Mucosa of descending colon (tissue), 3 donors: ENCODE measurements at regions not wholly inside any gene's neighbourhood (a gene's known extent, or its start where the extent isn't known, plus 50 kb on each side); places are given as distances from the start of the nearest gene placed in this dataset.

Source experiments
- ATAC-seq: fragments of 200-7000 bp; cut with Tn5 transposase; one replicate; pipeline ENCODE4 v1.9.1; 2020; ENCODE audit warnings: mild to moderate bottlenecking, moderate library complexity
- DNase-seq, 3 donors: peaks; one replicate each; pipeline ENCODE4 v3.0.0-alpha.2; 2020
- H3K36me3 ChIP-seq: fragments of 200-600 bp; one replicate; pipeline ENCODE4 v1.8.0; 2021; ENCODE audit warnings: low read depth, mild to moderate bottlenecking
- H3K4me1 ChIP-seq: fragments of 200-600 bp; one replicate; pipeline ENCODE4 v1.8.0; 2021; ENCODE audit warnings: low read depth, mild to moderate bottlenecking
- H3K4me3 ChIP-seq: fragments of 200-600 bp; one replicate; pipeline ENCODE4 v1.8.0; 2021; ENCODE audit warnings: mild to moderate bottlenecking
- H3K9me3 ChIP-seq: fragments of 200-600 bp; one replicate; pipeline ENCODE4 v1.8.0; 2021; ENCODE audit warnings: mild to moderate bottlenecking
- intact Hi-C, 2 donors: fragments of 100-400 bp; cut with DNase I in 1 of 2; cut with micrococcal nuclease in 1 of 2; formaldehyde crosslinking; loops; one replicate each; pipeline versions ENCODE4 v1.11.0 to v1.11.1; 2022; cut with DNase I, micrococcal nuclease
- TF ChIP-seq, protein P1 (sequence below): fragments of 200-600 bp; IDR thresholded peaks from one replicate; pipeline ENCODE4 v1.8.0; 2022; ENCODE audit warnings: antibody characterized with exemption, mild to moderate bottlenecking
- donor health status: DM: no; HTN: no; CAD: no; lungs with moderate emphysema.
- donor health status: DM: no; HTN: no; CAD: no.
- donor health status: DM: no; HTN: yes; CAD: no.

DNA sequence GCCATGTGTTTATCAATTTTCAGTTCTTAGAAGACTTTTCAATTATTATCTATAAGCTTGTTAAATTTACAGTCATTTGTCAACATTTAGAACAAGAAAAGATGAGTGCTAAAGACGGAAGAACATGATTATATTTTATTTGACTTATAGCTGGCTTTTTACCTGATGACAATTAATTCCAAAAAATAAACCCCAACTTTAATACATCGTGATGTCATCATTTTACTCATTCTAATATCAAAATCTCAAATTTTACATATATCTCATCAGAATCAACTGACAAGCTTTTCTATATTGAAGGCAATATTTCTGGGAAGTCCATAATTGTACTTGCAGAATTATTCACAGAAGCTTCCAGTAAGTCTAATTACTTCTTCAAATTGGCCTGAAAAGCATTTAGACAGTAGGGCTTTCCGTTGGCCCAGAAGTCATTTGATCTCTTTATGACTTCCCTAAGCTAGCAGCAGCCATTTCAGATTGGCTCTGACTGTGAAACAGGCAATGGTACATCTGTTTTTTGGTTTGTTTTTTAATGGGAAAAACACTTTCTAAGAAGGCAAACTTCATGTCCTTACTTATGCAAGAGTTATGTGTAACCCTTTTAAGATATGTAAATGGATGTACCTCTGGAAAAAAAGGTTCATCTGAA is 234.7 kb upstream of the PLSCR5 start:
- Histone ChIP-seq H3K4me3 (no peak overlapping the region), H3K4me1 (no peaks in the 10 kb centered on the region), H3K36me3 (no peaks in the 10 kb centered on the region), H3K9me3 (no peaks in the 10 kb centered on the region)
- TF ChIP-seq, protein P1, sequence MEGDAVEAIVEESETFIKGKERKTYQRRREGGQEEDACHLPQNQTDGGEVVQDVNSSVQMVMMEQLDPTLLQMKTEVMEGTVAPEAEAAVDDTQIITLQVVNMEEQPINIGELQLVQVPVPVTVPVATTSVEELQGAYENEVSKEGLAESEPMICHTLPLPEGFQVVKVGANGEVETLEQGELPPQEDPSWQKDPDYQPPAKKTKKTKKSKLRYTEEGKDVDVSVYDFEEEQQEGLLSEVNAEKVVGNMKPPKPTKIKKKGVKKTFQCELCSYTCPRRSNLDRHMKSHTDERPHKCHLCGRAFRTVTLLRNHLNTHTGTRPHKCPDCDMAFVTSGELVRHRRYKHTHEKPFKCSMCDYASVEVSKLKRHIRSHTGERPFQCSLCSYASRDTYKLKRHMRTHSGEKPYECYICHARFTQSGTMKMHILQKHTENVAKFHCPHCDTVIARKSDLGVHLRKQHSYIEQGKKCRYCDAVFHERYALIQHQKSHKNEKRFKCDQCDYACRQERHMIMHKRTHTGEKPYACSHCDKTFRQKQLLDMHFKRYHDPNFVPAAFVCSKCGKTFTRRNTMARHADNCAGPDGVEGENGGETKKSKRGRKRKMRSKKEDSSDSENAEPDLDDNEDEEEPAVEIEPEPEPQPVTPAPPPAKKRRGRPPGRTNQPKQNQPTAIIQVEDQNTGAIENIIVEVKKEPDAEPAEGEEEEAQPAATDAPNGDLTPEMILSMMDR = no peak
- ATAC-seq (no peak), DNase-seq (no peak)
- intact Hi-C loops = no loop called here

DNA sequence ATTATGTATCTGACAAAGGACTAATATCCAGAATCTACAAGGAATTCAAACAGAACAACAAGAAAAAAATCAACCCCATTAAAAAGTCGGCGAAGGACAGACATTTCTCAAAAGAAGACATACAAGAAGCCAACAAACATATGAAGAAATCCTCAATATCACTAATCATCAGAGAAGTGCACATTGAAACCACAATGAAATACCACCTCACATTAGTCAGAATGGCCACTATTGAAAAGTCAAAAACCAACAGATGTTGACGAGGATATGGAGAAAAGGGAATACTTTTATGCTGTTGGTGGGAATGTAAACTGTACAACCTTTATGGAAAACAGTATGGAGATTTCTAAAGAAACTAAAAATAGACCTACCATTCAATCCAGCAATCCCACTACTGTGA is 233.1 kb upstream of the PLSCR5 start:
- intact Hi-C loops = no loop called here
- H3K9me3 ChIP-seq = no peaks in the 10 kb centered on the region
- H3K4me1 ChIP-seq = no peaks in the 10 kb centered on the region
- TF ChIP-seq, protein P1 = no peak
- DNase-seq = no peak
- no peaks in the 10 kb centered on the region for H3K36me3 ChIP-seq
- ATAC-seq = no peak
- H3K4me3 ChIP-seq = no peak overlapping the region

DNA sequence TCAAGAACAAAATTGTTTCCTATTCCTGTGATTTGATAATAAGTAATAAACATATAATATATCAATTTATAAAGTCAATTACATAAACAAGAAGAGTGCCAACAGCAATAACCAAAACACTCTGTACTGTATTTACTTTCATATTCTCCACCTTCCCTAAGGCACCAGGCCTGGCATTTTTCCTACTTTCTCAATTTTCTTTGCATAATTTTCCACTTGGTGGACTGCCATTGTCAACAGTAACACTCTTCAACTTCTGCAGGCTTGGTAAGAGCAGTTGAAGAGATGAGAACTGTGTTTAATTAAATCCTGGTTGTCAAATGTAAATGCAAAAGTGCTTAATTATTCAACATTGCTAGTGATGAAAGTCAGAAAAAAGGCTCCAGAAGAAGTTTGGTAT is 229.8 kb upstream of the PLSCR5 start:
- DNase-seq (no peak), ATAC-seq (no peak)
- Histone ChIP-seq H3K36me3 (no peaks in the 10 kb centered on the region), H3K4me3 (no peak overlapping the region), H3K4me1 (no peaks in the 10 kb centered on the region), H3K9me3 (no peaks in the 10 kb centered on the region)
- intact Hi-C loops = no loop called here
- TF ChIP-seq, protein P1 = no peak

DNA sequence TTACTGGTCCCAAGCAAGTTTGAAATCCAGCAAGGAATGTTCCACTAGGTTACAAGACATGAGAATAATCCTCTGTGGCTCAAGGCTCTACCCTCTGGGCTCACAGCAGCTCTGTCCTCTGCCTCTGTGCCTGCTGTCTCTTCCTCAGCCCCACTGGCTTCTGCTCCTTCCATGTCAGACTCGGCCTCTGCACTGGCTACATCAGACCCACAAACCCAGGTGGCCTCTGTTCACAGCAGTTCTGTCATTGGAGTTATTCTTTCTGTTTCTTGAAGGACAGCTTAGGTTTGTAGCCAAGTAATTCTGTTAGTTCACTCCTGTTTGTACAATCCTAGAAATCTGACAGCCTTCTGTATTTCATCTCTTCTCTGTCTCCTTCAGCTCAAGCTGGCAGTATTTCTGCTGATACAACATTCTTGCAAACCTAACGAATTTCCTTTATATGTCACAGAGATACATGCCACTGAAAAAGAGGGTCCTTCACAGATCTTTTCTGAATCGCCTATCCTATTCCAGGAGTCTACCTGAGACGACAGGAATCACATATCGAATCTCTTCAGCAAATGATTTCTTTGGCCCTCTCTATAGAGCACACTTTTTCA is 227.8 kb upstream of the PLSCR5 start:
- TF ChIP-seq, protein P1 = no peak
- Histone ChIP-seq H3K4me3 (no peak overlapping the region), H3K9me3 (no peaks in the 10 kb centered on the region), H3K36me3 (no peaks in the 10 kb centered on the region), H3K4me1 (no peaks in the 10 kb centered on the region)
- no peak for ATAC-seq
- no peak for DNase-seq
- intact Hi-C loops = no loop called here

DNA sequence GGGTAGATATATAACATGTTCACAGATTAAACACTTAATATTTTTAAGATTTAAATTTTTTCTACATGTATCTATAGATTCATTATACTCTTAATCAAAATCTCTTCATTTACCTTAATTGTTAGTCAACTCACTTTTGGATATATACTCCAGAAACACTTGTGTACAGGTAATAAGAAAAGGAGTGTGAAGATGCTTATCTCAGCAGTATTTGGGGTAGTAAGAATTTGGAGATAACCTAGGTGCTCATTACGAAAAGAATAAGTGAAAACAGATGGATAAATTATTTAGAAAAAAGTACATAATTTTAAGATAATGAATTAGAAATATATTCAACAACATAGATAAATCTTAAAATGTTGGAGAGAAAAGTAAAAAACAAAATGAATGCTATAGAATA is 226.5 kb upstream of the PLSCR5 start:
- no peaks in the 10 kb centered on the region for H3K4me1 ChIP-seq
- TF ChIP-seq, protein P1 = no peak
- no peaks in the 10 kb centered on the region for H3K9me3 ChIP-seq
- DNase-seq = no peak
- no peak for ATAC-seq
- intact Hi-C loops = no loop called here
- H3K4me3 ChIP-seq = no peak overlapping the region
- H3K36me3 ChIP-seq = no peaks in the 10 kb centered on the region
